Uterus (tissue), 2 donors: ENCODE measurements at regions not wholly inside any gene's neighbourhood (a gene's known extent, or its start where the extent isn't known, plus 50 kb on each side); places are given as distances from the start of the nearest gene placed in this dataset.

Experiments
- POLR2A ChIP-seq, 2 donors: fragments of 450-650 bp; IDR thresholded peaks; one replicate each; pipeline ENCODE4 v1.6.1; 2016; ENCODE audit warnings: antibody characterized with exemption in 2 of 2, mild to moderate bottlenecking in 1 of 2, moderate library complexity in 1 of 2
- TF ChIP-seq, protein P1 (sequence below), 4 experiments: fragments of 200-600 bp in 2 of 4; fragments of 450-650 bp in 2 of 4; sonication (generic) in 2 of 4; IDR thresholded peaks; one replicate each; pipeline ENCODE4 v1.5.1; 2016 to 2019; ENCODE audit warnings: antibody characterized with exemption in 4 of 4, mild to moderate bottlenecking in 2 of 4, moderate library complexity in 1 of 4

DNA sequence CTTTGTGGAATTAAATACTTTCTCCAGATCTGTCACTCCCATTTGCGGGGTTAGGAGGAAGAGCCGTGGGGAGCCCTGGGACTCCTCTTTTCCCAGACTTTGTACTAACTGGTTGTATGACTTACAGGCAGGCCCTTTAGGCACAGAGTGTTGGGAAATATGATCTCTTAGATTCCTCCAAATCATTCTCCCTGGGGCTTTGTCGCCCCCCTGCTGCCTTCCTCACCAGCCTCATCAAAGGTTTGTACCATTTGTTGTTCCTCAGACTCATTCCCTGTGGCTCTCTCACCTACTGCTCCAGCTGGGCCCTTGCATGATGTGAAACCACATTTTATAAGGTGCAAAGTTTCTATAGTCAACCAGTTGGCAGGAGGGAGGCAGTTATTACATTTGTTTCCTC lies 56.4 kb downstream of the CRYGS start:
- TF ChIP-seq, protein P1, sequence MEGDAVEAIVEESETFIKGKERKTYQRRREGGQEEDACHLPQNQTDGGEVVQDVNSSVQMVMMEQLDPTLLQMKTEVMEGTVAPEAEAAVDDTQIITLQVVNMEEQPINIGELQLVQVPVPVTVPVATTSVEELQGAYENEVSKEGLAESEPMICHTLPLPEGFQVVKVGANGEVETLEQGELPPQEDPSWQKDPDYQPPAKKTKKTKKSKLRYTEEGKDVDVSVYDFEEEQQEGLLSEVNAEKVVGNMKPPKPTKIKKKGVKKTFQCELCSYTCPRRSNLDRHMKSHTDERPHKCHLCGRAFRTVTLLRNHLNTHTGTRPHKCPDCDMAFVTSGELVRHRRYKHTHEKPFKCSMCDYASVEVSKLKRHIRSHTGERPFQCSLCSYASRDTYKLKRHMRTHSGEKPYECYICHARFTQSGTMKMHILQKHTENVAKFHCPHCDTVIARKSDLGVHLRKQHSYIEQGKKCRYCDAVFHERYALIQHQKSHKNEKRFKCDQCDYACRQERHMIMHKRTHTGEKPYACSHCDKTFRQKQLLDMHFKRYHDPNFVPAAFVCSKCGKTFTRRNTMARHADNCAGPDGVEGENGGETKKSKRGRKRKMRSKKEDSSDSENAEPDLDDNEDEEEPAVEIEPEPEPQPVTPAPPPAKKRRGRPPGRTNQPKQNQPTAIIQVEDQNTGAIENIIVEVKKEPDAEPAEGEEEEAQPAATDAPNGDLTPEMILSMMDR (IDR thresholded peaks at IDR 0.05) = no peak
- no peak for TF ChIP-seq POLR2A (IDR thresholded peaks at IDR 0.05)
